OCI-LY7 (cell line): ENCODE measurements at regions not wholly inside any gene's neighbourhood (a gene's known extent, or its start where the extent isn't known, plus 50 kb on each side); places are given as distances from the start of the nearest gene placed in this dataset.
A peak's percentile ranks its signal among the peaks of the same experiment; 100 is the strongest.

Experiments
- BruUV-seq: library from RNA; stranded (reverse); fragments of 400-500 nt; replicated peaks from 2 replicates; lab custom pipeline; 2021; lab: Mats Ljungman, UMichigan
- CTCF ChIA-PET: fragments of 300-600 bp; sonication (Branson Sonifier 250); formaldehyde crosslinking; loops from one replicate; lab custom pipeline; 2022; ENCODE audit warnings: antibody characterized with exemption; ENCODE audit not compliant: unreplicated experiment; lab: Charles Lee
- POLR2A ChIA-PET: fragments of 300-600 bp; sonication (Branson Sonifier 250); formaldehyde crosslinking; loops from one replicate; lab custom pipeline; 2022; ENCODE audit warnings: antibody characterized with exemption; lab: Charles Lee
- DNase-seq: peaks from one replicate; pipeline ENCODE4 v3.0.0-alpha.2; 2015; ENCODE audit warnings: low spot score
- H2AFZ ChIP-seq: fragments of 200-600 bp; sonication (generic), shearing (Covaris generic); 2 replicates; pipeline ENCODE4 v1.6.1; 2014; ENCODE audit warnings: mild to moderate bottlenecking, antibody characterized with exemption, low read length, moderate library complexity
- H3K27ac ChIP-seq: fragments of 200-600 bp; sonication (generic); 2 replicates; pipeline ENCODE4 v1.5.1; 2014; ENCODE audit warnings: mixed run types, low read depth, mild to moderate bottlenecking, moderate library complexity, low read length, inconsistent platforms; ENCODE audit not compliant: poor library complexity, severe bottlenecking
- H3K36me3 ChIP-seq: fragments of 200-600 bp; sonication (generic); 2 replicates; pipeline ENCODE4 v1.6.1; 2014; ENCODE audit warnings: mild to moderate bottlenecking, antibody characterized with exemption, low read length, moderate library complexity, mixed read lengths; ENCODE audit not compliant: insufficient read depth
- H3K4me1 ChIP-seq: fragments of 200-600 bp; sonication (generic); 2 replicates; pipeline ENCODE4 v1.5.1; 2014; ENCODE audit warnings: mild to moderate bottlenecking, low read length; ENCODE audit not compliant: insufficient read depth, poor library complexity, severe bottlenecking
- H3K4me2 ChIP-seq: fragments of 200-600 bp; sonication (generic); 2 replicates; pipeline ENCODE4 v1.6.1; 2014; ENCODE audit warnings: mild to moderate bottlenecking, low read length
- H3K4me3 ChIP-seq: fragments of 200-600 bp; sonication (generic); 2 replicates; pipeline ENCODE4 v1.5.1; 2014; ENCODE audit warnings: mild to moderate bottlenecking, low read depth, low read length; ENCODE audit not compliant: poor library complexity, severe bottlenecking
- H3K79me2 ChIP-seq: fragments of 200-600 bp; sonication (generic); 2 replicates; pipeline ENCODE4 v1.6.1; 2016; ENCODE audit warnings: low read depth, mild to moderate bottlenecking, low read length, moderate library complexity, mixed read lengths; ENCODE audit not compliant: insufficient read depth
- H3K9me2 ChIP-seq: fragments of 200-600 bp; sonication (generic); 2 replicates; pipeline ENCODE4 v1.6.1; 2016; ENCODE audit warnings: mild to moderate bottlenecking, low read length, mixed read lengths; ENCODE audit not compliant: insufficient read depth
- H3K9me3 ChIP-seq: fragments of 200-600 bp; sonication (generic); 2 replicates; pipeline ENCODE4 v1.6.1; 2014; ENCODE audit warnings: mild to moderate bottlenecking, mixed run types, low read length, mixed read lengths
- H4K20me1 ChIP-seq: fragments of 200-600 bp; sonication (generic); 2 replicates; pipeline ENCODE4 v1.6.1; 2014; ENCODE audit warnings: mild to moderate bottlenecking, antibody characterized with exemption, low read length, moderate library complexity, mixed read lengths; ENCODE audit not compliant: insufficient read depth
- EZH2phosphoT487 ChIP-seq: fragments of 200-600 bp; sonication (generic); IDR thresholded peaks from 2 replicates; pipeline ENCODE4 v1.6.1; 2018; ENCODE audit warnings: low read depth, borderline replicate concordance, mild to moderate bottlenecking, mixed run types, antibody characterized with exemption, low read length, moderate library complexity, mixed read lengths
- intact Hi-C: fragments of 100-400 bp; cut with micrococcal nuclease; formaldehyde crosslinking; loops from one replicate; pipeline ENCODE4 v1.10.0; 2022; ENCODE audit not compliant: unreplicated experiment
- TF ChIP-seq, protein P1 (sequence below): fragments of 200-600 bp; sonication (generic); conservative IDR thresholded peaks from 2 replicates; pipeline ENCODE4 v1.5.1; 2014; ENCODE audit warnings: mild to moderate bottlenecking, antibody characterized with exemption, low read length, moderate library complexity, mixed read lengths

- TF ChIP-seq, protein P1, sequence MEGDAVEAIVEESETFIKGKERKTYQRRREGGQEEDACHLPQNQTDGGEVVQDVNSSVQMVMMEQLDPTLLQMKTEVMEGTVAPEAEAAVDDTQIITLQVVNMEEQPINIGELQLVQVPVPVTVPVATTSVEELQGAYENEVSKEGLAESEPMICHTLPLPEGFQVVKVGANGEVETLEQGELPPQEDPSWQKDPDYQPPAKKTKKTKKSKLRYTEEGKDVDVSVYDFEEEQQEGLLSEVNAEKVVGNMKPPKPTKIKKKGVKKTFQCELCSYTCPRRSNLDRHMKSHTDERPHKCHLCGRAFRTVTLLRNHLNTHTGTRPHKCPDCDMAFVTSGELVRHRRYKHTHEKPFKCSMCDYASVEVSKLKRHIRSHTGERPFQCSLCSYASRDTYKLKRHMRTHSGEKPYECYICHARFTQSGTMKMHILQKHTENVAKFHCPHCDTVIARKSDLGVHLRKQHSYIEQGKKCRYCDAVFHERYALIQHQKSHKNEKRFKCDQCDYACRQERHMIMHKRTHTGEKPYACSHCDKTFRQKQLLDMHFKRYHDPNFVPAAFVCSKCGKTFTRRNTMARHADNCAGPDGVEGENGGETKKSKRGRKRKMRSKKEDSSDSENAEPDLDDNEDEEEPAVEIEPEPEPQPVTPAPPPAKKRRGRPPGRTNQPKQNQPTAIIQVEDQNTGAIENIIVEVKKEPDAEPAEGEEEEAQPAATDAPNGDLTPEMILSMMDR, result no peak
- no peak for TF ChIP-seq EZH2phosphoT487
- intact Hi-C loops, result no loop called here
- Histone ChIP-seq H3K4me1 (no peaks in the 10 kb centered on the region), H3K9me2 (no peaks in the 10 kb centered on the region), H4K20me1 (no peaks in the 10 kb centered on the region), H2AFZ (no peak overlapping the region), H3K4me2 (no peak overlapping the region), H3K36me3 (no peaks in the 10 kb centered on the region; the same call in 1 of the 2 replicates), H3K4me3 (no peak overlapping the region), H3K79me2 (no peaks in the 10 kb centered on the region), H3K27ac (no peak overlapping the region), H3K9me3 (no peaks in the 10 kb centered on the region)
- no peak for DNase-seq
- no TSS peak for BruUV-seq
- ChIA-PET CTCF (no interaction called here), POLR2A (no interaction called here)
Measured at GRCh38 chrX:42686296-42686695, 91.7 kb downstream of the PPP1R2C start.

DNA sequence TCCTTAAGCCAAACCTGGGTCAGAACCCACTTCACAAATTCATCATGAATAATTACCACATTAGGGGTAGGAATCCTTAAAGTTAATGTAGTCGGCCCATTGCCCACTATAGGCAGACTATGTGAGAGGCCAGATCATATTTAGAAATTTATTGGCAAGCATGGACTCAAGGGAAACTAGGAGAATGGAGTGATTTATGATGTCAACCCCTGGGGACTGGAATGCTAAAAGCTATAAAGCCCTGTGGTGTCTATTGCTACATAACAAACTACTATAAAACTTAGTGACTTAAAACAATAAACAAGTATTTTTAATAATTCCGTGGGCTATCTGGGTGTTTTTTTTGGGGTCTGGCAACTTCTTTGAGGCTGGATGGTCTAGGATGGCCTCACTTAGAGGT is 93.9 kb downstream of the PPP1R2C start:
- Histone ChIP-seq H3K27ac (no peak overlapping the region), H3K36me3 (no peaks in the 10 kb centered on the region; the same call in 1 of the 2 replicates), H3K4me1 (peaks cover 7% of the 10 kb centered on the region), H3K4me2 (no peak overlapping the region), H3K79me2 (no peaks in the 10 kb centered on the region), H3K4me3 (no peak overlapping the region), H4K20me1 (no peaks in the 10 kb centered on the region), H3K9me2 (no peaks in the 10 kb centered on the region), H2AFZ (no peak overlapping the region), H3K9me3 (no peaks in the 10 kb centered on the region)
- BruUV-seq, result no TSS peak
- no peak for TF ChIP-seq EZH2phosphoT487
- TF ChIP-seq, protein P1, result no peak
- DNase-seq, result no peak
- intact Hi-C loops, result loop anchor here (5.0 kb wide), 1 partner anchor 258 kb away; no protein-coding TSS in a partner anchor
- CTCF ChIA-PET, result no interaction called here
- POLR2A ChIA-PET, result no interaction called here

- Histone ChIP-seq H3K9me3 (no peaks in the 10 kb centered on the region), H3K4me2 (no peak overlapping the region), H3K9me2 (no peaks in the 10 kb centered on the region), H2AFZ (0 out of 2 replicates have a peak overlapping the region, but pooled peaks have one; percentile 50), H3K36me3 (no peaks in the 10 kb centered on the region), H3K4me1 (peaks cover 7% of the 10 kb centered on the region), H4K20me1 (no peaks in the 10 kb centered on the region), H3K27ac (no peak overlapping the region), H3K4me3 (no peak overlapping the region), H3K79me2 (no peaks in the 10 kb centered on the region)
- intact Hi-C loops, result loop anchor here (5.0 kb wide), 1 partner anchor 262 kb away; no protein-coding TSS in a partner anchor
- ChIA-PET POLR2A (no interaction called here), CTCF (no interaction called here)
- DNase-seq, result peak; percentile 27
- TF ChIP-seq, protein P1, result peak; percentile 26; the same call in 1 of the 2 replicates
- no peak for TF ChIP-seq EZH2phosphoT487
- no TSS peak for BruUV-seq
Measured at GRCh38 chrX:42680666-42681065, 97.3 kb downstream of the PPP1R2C start.
